ENCODE measurements at regions not wholly inside any gene's neighbourhood (a gene's known extent, or its start where the extent isn't known, plus 50 kb on each side); places are given as distances from the start of the nearest gene placed in this dataset.

- CTCF ChIA-PET: interaction anchor here (0.8 kb wide), 1 partner anchor 15 kb away, joined by 3 read pairs; no protein-coding TSS in a partner anchor
Observed at GRCh38 chr10:78337646-78338391, 304.2 kb downstream of the RPS24 start.

GRCh38 chr10:78338717-78339116 is 305.1 kb downstream of the RPS24 start:
- no peaks in the 10 kb centered on the region for H3K36me3 ChIP-seq (ENCODE audit: low read depth, low read length)
- H3F3A ChIP-seq (ENCODE audit: low read length, unreplicated experiment): no peaks in the 10 kb centered on the region
- no peak overlapping the region for H3K4me3 ChIP-seq (ENCODE audit: low read length)
- peaks cover 58% of the 10 kb centered on the region for H3K27me3 ChIP-seq (ENCODE audit: low read length)
- no peaks in the 10 kb centered on the region for H4K20me1 ChIP-seq (ENCODE audit: low read length)
- H3K4me1 ChIP-seq (ENCODE audit: insufficient read depth, low read length): no peaks in the 10 kb centered on the region; the same call in 1 of the 2 replicates
- H3K27ac ChIP-seq (ENCODE audit: low read length): no peak overlapping the region
- H3K4me2 ChIP-seq (ENCODE audit: low read length): no peak overlapping the region
- TF ChIP-seq EZH2phosphoT487 (IDR thresholded peaks at IDR 0.05; ENCODE audit: borderline replicate concordance, low read length) (no peak), CTCF (conservative IDR thresholded peaks at IDR 0.05; ENCODE audit: low read depth, low read length) (no peak), EZH2 (IDR thresholded peaks at IDR 0.05; ENCODE audit: low read length, unreplicated experiment) (no peak)
- no peak overlapping the region for H2AFZ ChIP-seq (ENCODE audit: low read length)
- ChIA-PET CTCF (no interaction called here), POLR2A (ENCODE audit: unreplicated experiment) (interaction anchor here (0.6 kb wide), 1 partner anchor 328 kb away, joined by 9 read pairs; no protein-coding TSS in a partner anchor)
- H3K9me2 ChIP-seq (replicated peaks; ENCODE audit: low read length): no peaks in the 10 kb centered on the region
- intact Hi-C loops (cut with micrococcal nuclease): loop anchor here (10.0 kb wide), 1 partner anchor 56 kb away; no protein-coding TSS in a partner anchor
- no TSS peak for BruUV-seq (replicated peaks)
- no peaks in the 10 kb centered on the region for H3K9me3 ChIP-seq (ENCODE audit: low read length)
- ATAC-seq (no peak), DNase-seq (no peak)
- H3K9ac ChIP-seq (ENCODE audit: low read length): no peak overlapping the region
- H3K79me2 ChIP-seq (ENCODE audit: low read length): no peaks in the 10 kb centered on the region

More at GRCh38 chr10:78337646-78338391, 304.2 kb downstream of the RPS24 start:
- H3K36me3 ChIP-seq (ENCODE audit: low read depth, low read length): no peaks in the 10 kb centered on the region
- DNase-seq: no peak
- H3K4me3 ChIP-seq (ENCODE audit: low read length): no peak overlapping the region
- H3K27ac ChIP-seq (ENCODE audit: low read length): no peak overlapping the region
- TF ChIP-seq EZH2 (IDR thresholded peaks at IDR 0.05; ENCODE audit: low read length, unreplicated experiment): no peak
- TF ChIP-seq CTCF (conservative IDR thresholded peaks at IDR 0.05; ENCODE audit: low read depth, low read length): no peak
- TF ChIP-seq EZH2phosphoT487 (IDR thresholded peaks at IDR 0.05; ENCODE audit: borderline replicate concordance, low read length): no peak
- ATAC-seq: no peak
- H3K4me1 ChIP-seq (ENCODE audit: insufficient read depth, low read length): no peaks in the 10 kb centered on the region; the same call in 1 of the 2 replicates
- peaks cover 49% of the 10 kb centered on the region for H3K27me3 ChIP-seq (ENCODE audit: low read length)
- H3K9me3 ChIP-seq (ENCODE audit: low read length): no peaks in the 10 kb centered on the region
- no peaks in the 10 kb centered on the region for H3K79me2 ChIP-seq (ENCODE audit: low read length)
- no peaks in the 10 kb centered on the region for H4K20me1 ChIP-seq (ENCODE audit: low read length)
- POLR2A ChIA-PET (ENCODE audit: unreplicated experiment): interaction anchor here (0.6 kb wide), 1 partner anchor 327 kb away, joined by 9 read pairs; no protein-coding TSS in a partner anchor
- H3K9ac ChIP-seq (ENCODE audit: low read length): no peak overlapping the region
- no peaks in the 10 kb centered on the region for H3K9me2 ChIP-seq (replicated peaks; ENCODE audit: low read length)
- no peak overlapping the region for H2AFZ ChIP-seq (ENCODE audit: low read length)
- no TSS peak for BruUV-seq (replicated peaks)
- no peak overlapping the region for H3K4me2 ChIP-seq (ENCODE audit: low read length)
- no peaks in the 10 kb centered on the region for H3F3A ChIP-seq (ENCODE audit: low read length, unreplicated experiment)
- intact Hi-C loops (cut with micrococcal nuclease): loop anchor here (10.0 kb wide), 1 partner anchor 57 kb away; no protein-coding TSS in a partner anchor

GRCh38 chr10:78339251-78339650 is 305.6 kb downstream of the RPS24 start:
- DNase-seq (no peak), ATAC-seq (no peak)
- ChIA-PET CTCF (no interaction called here), POLR2A (ENCODE audit: unreplicated experiment) (no interaction called here)
- intact Hi-C loops (cut with micrococcal nuclease): loop anchor here (10.0 kb wide), 1 partner anchor 56 kb away; no protein-coding TSS in a partner anchor
- H4K20me1 ChIP-seq (ENCODE audit: low read length): no peaks in the 10 kb centered on the region
- peaks cover 62% of the 10 kb centered on the region for H3K27me3 ChIP-seq (ENCODE audit: low read length)
- H3K4me1 ChIP-seq (ENCODE audit: insufficient read depth, low read length): no peaks in the 10 kb centered on the region; the same call in 1 of the 2 replicates
- no peak overlapping the region for H2AFZ ChIP-seq (ENCODE audit: low read length)
- no TSS peak for BruUV-seq (replicated peaks)
- H3K9me2 ChIP-seq (replicated peaks; ENCODE audit: low read length): no peaks in the 10 kb centered on the region
- no peak overlapping the region for H3K27ac ChIP-seq (ENCODE audit: low read length)
- no peaks in the 10 kb centered on the region for H3F3A ChIP-seq (ENCODE audit: low read length, unreplicated experiment)
- no peak overlapping the region for H3K9ac ChIP-seq (ENCODE audit: low read length)
- no peak for TF ChIP-seq CTCF (conservative IDR thresholded peaks at IDR 0.05; ENCODE audit: low read depth, low read length)
- no peak for TF ChIP-seq EZH2 (IDR thresholded peaks at IDR 0.05; ENCODE audit: low read length, unreplicated experiment)
- no peak for TF ChIP-seq EZH2phosphoT487 (IDR thresholded peaks at IDR 0.05; ENCODE audit: borderline replicate concordance, low read length)
- no peaks in the 10 kb centered on the region for H3K9me3 ChIP-seq (ENCODE audit: low read length)
- no peaks in the 10 kb centered on the region for H3K79me2 ChIP-seq (ENCODE audit: low read length)
- no peaks in the 10 kb centered on the region for H3K36me3 ChIP-seq (ENCODE audit: low read depth, low read length)
- H3K4me3 ChIP-seq (ENCODE audit: low read length): no peak overlapping the region
- no peak overlapping the region for H3K4me2 ChIP-seq (ENCODE audit: low read length)

Measured in PC-3 (cell line).